ENCODE measurements at regions not wholly inside any gene's neighbourhood (a gene's known extent, or its start where the extent isn't known, plus 50 kb on each side); places are given as distances from the start of the nearest gene placed in this dataset.

DNA sequence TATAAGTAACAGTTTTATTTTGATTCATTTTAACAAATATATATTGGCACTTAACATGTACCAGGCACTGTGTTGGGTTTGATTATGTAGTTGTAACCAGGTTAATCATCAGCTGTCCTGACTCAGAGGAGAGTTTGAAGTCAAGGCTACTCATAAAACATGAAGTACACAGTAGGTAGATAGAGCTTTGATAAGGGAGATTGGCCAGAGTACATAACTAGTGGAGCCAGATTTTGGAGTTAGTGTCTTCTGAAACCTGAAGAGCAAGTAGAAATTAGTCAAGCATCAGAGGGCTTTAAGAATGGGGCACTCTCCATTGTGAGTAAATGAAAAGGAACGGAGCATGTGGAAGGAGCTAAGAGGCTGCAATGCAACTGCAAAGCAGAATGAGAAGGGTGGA, 333.9 kb downstream of the RFC3 start:
- no peak overlapping the region for H2BK5ac ChIP-seq (ENCODE audit: insufficient read length, low read length)
- H3K27me3 Mint-ChIP-seq (ENCODE audit: low read depth) = no peaks in the 10 kb centered on the region
- no peak overlapping the region for H2BK20ac ChIP-seq (ENCODE audit: low read depth, low read length, poor library complexity, severe bottlenecking)
- H3K79me1 ChIP-seq (ENCODE audit: insufficient read depth, low read depth, low read length, poor library complexity, severe bottlenecking) = no peaks in the 10 kb centered on the region
- no peak overlapping the region for H3K18ac ChIP-seq (ENCODE audit: insufficient read length, low read depth, low read length)
- TF ChIP-seq, protein P1, sequence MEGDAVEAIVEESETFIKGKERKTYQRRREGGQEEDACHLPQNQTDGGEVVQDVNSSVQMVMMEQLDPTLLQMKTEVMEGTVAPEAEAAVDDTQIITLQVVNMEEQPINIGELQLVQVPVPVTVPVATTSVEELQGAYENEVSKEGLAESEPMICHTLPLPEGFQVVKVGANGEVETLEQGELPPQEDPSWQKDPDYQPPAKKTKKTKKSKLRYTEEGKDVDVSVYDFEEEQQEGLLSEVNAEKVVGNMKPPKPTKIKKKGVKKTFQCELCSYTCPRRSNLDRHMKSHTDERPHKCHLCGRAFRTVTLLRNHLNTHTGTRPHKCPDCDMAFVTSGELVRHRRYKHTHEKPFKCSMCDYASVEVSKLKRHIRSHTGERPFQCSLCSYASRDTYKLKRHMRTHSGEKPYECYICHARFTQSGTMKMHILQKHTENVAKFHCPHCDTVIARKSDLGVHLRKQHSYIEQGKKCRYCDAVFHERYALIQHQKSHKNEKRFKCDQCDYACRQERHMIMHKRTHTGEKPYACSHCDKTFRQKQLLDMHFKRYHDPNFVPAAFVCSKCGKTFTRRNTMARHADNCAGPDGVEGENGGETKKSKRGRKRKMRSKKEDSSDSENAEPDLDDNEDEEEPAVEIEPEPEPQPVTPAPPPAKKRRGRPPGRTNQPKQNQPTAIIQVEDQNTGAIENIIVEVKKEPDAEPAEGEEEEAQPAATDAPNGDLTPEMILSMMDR (conservative IDR thresholded peaks at IDR 0.05) = no peak
- DNase-seq = no peak
- no peak overlapping the region for H2BK15ac ChIP-seq (ENCODE audit: low read depth, low read length)
- no peak overlapping the region for H3K56ac ChIP-seq (ENCODE audit: insufficient read length, low read depth, low read length)
- no CpG with 5 or more reads among the region's 1 CpG for WGBS (ENCODE audit: extremely low coverage, insufficient read length, low lambda C conversion rate)
- H4K20me1 ChIP-seq (ENCODE audit: control insufficient read depth, insufficient read depth, insufficient read length) = no peaks in the 10 kb centered on the region
- H3K4ac ChIP-seq (ENCODE audit: low read depth, low read length) = no peak overlapping the region
- no peaks in the 10 kb centered on the region for H3K9me3 ChIP-seq (ENCODE audit: control insufficient read depth, low read depth, low read length)
- no peak overlapping the region for H3K4me3 Mint-ChIP-seq
- no peaks in the 10 kb centered on the region; the same call in none of the 2 replicates for H3K4me1 ChIP-seq (ENCODE audit: insufficient read depth, low read length)
- no peak overlapping the region for H3K9ac ChIP-seq (ENCODE audit: extremely low read depth, insufficient read length, low read length)
- H4K5ac ChIP-seq (ENCODE audit: insufficient read length, low read depth, low read length) = no peak overlapping the region
- no peaks in the 10 kb centered on the region for H3K23me2 ChIP-seq (ENCODE audit: insufficient read length, low read depth, low read length, poor library complexity, severe bottlenecking)
- no peaks in the 10 kb centered on the region for H3K36me3 Mint-ChIP-seq (ENCODE audit: insufficient read depth in 1 of 3, low read depth in 3 of 3)
- H3K14ac ChIP-seq (ENCODE audit: insufficient read depth, low read length) = no peak overlapping the region
- H3K79me2 ChIP-seq (ENCODE audit: insufficient read depth, low read length) = 0 out of 2 replicates have a peak, but pooled peaks cover 1% of the 10 kb centered on the region
- H3K23ac ChIP-seq (ENCODE audit: insufficient read length, low read depth, low read length) = no peak overlapping the region
- no peak overlapping the region for H4K91ac ChIP-seq (ENCODE audit: insufficient read length, low read depth, low read length)
- peaks cover 17 to 20% of the 10 kb centered on the region in 2 experiments for H3K4me1 Mint-ChIP-seq
- H2AK5ac ChIP-seq (ENCODE audit: insufficient read length, low read length) = no peak overlapping the region
- no peak overlapping the region for H2AFZ ChIP-seq (ENCODE audit: low read length)
- H4K8ac ChIP-seq (replicated peaks; ENCODE audit: insufficient read length, low read depth, low read length) = no peak overlapping the region
- H2BK120ac ChIP-seq (ENCODE audit: low read depth, low read length, poor library complexity, severe bottlenecking) = no peak overlapping the region
- H3K27ac ChIP-seq (ENCODE audit: insufficient read length, low read depth, low read length) = no peak overlapping the region
- no peaks in the 10 kb centered on the region for H3K27me3 ChIP-seq (ENCODE audit: insufficient read depth, low read length)
- H3K27ac Mint-ChIP-seq = no peak overlapping the region
- H2BK12ac ChIP-seq (ENCODE audit: insufficient read length, low read depth, low read length) = no peak overlapping the region
- no peak overlapping the region for H3K4me2 ChIP-seq (ENCODE audit: insufficient read depth, insufficient read length, low read length)
- H3K9me3 Mint-ChIP-seq = no peaks in the 10 kb centered on the region
- H3T11ph ChIP-seq (ENCODE audit: low read length) = no peak overlapping the region

All from H9 (cell line).